ENCODE measurements at regions not wholly inside any gene's neighbourhood (a gene's known extent, or its start where the extent isn't known, plus 50 kb on each side); places are given as distances from the start of the nearest gene placed in this dataset.

DNA sequence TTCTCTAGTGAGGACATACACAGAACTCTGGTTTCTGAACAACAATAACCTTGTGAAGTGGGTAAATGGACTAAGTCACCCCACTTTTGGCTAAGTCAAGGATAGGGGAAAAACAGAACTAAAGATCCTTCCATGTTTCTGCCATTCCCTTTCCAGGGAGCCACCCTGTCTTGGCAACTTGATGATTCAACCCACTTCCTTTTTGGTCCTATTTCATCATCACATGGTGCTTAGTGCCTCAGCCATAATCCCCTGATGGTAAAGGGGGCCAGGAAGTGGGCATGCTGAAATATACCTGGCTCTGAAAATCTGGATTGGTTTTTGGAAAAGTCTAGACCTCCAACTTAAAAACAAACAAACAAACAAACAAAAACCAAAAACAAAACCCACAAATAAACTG lies 206.4 kb upstream of the FOXD3 start:
- TF ChIP-seq EZH2phosphoT487 (IDR thresholded peaks at IDR 0.05; ENCODE audit: borderline replicate concordance) (no peak), CTCF (IDR thresholded peaks at IDR 0.05 in 2 of 3, conservative IDR thresholded peaks at IDR 0.05 in 1 of 3; ENCODE audit: borderline replicate concordance in 1 of 3, insufficient read depth in 1 of 3, low read depth in 2 of 3, low read length in 2 of 3) (no peak), ATF3 (IDR thresholded peaks at IDR 0.05) (no peak), FOSL1 (IDR thresholded peaks at IDR 0.05; ENCODE audit: low read depth) (no peak)
